Smooth muscle cell (in vitro differentiated cells): ENCODE measurements at regions not wholly inside any gene's neighbourhood (a gene's known extent, or its start where the extent isn't known, plus 50 kb on each side); places are given as distances from the start of the nearest gene placed in this dataset.

Source experiments
- DNase-seq: peaks from one replicate; lab custom pipeline; 2025; ENCODE audit not compliant: unreplicated experiment; lab: John Stamatoyannopoulos, UW
- H2AFZ ChIP-seq: fragments of 200-600 bp; sonication (generic); 2 replicates; pipeline ENCODE4 v1.6.0; 2016; ENCODE audit warnings: antibody characterized with exemption, low read depth, mild to moderate bottlenecking
- H3F3A ChIP-seq: fragments of 200-600 bp; sonication (generic); 2 replicates; pipeline ENCODE4 v1.6.0; 2017; ENCODE audit warnings: antibody characterized with exemption, low read depth
- H3K27ac ChIP-seq: fragments of 200-600 bp; sonication (generic); 2 replicates; pipeline ENCODE4 v1.5.1; 2016; ENCODE audit warnings: low read depth, mild to moderate bottlenecking
- H3K27me3 ChIP-seq: fragments of 200-600 bp; sonication (generic); 2 replicates; pipeline ENCODE4 v1.6.1; 2016; ENCODE audit warnings: low read depth, mild to moderate bottlenecking
- H3K36me3 ChIP-seq: fragments of 200-600 bp; sonication (generic); 2 replicates; pipeline ENCODE4 v1.5.1; 2016; ENCODE audit warnings: low read depth
- H3K4me1 ChIP-seq: fragments of 200-600 bp; sonication (generic); 2 replicates; pipeline ENCODE4 v1.5.1; 2016; ENCODE audit warnings: low read depth
- H3K4me2 ChIP-seq: fragments of 200-600 bp; sonication (generic); 2 replicates; pipeline ENCODE4 v1.6.0; 2016; ENCODE audit warnings: mild to moderate bottlenecking
- H3K4me3 ChIP-seq: fragments of 200-600 bp; sonication (generic); 2 replicates; pipeline ENCODE4 v1.5.1; 2016; ENCODE audit warnings: mild to moderate bottlenecking
- H3K79me2 ChIP-seq: fragments of 200-600 bp; sonication (generic); 2 replicates; pipeline ENCODE4 v1.6.0; 2016; ENCODE audit warnings: low read depth, mild to moderate bottlenecking
- H3K9ac ChIP-seq: fragments of 200-600 bp; sonication (generic); 2 replicates; pipeline ENCODE4 v1.6.0; 2016; ENCODE audit warnings: low read depth
- H3K9me3 ChIP-seq: fragments of 200-600 bp; sonication (generic); replicated peaks from 2 replicates; pipeline ENCODE4 v1.5.1; 2016; ENCODE audit warnings: low read depth
- H4K20me1 ChIP-seq: fragments of 200-600 bp; sonication (generic); 2 replicates; pipeline ENCODE4 v1.6.0; 2016; ENCODE audit warnings: low read depth
- WGBS: methylation state at CpG from one replicate; pipeline ENCODE4 v1.1.7; 2016; ENCODE audit warnings: low lambda C conversion rate; 5-methylcytosine and 5-hydroxymethylcytosine counted together
- TF ChIP-seq, protein P1 (sequence below): fragments of 200-600 bp; sonication (generic); IDR thresholded peaks from 2 replicates; pipeline ENCODE4 v1.5.1; 2017; ENCODE audit warnings: borderline replicate concordance, mild to moderate bottlenecking, antibody characterized with exemption; ENCODE audit not compliant: insufficient read depth, poor library complexity, severe bottlenecking

DNA sequence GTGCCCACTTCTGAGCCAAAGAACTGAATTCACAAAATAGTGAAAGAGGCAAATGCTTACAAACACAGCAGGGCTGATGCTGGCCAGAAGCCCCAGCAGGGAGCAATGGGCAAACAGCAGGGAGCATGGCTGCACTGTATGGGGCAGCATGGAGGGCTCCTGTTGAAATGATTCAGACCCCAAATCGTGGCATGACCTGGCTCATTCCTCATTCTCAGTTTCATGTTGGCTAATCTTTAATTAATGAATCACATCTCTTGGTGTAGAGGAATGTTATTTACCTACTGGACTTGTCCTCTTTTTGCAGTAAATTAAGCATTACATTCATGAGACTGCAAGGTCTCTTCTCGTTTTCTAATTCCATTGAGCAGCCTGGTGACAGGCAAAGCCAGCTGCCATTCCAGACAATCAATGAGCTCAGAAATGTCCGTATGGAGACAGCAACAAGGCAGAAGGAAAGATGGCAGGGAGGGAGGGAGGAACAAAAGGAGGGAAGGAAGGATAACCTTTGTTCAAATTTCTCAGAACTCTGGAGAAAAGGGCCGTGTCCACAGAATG is 84.9 kb upstream of the ST8SIA3 start:
- Histone ChIP-seq H3K4me2 (no peak overlapping the region), H3K9ac (no peak overlapping the region), H3K36me3 (no peaks in the 10 kb centered on the region), H3K27me3 (no peaks in the 10 kb centered on the region), H3K27ac (no peak overlapping the region), H3K79me2 (no peaks in the 10 kb centered on the region), H4K20me1 (no peaks in the 10 kb centered on the region), H3K4me1 (peaks cover 3% of the 10 kb centered on the region), H3F3A (no peaks in the 10 kb centered on the region), H3K9me3 (no peaks in the 10 kb centered on the region), H2AFZ (no peak overlapping the region), H3K4me3 (no peak overlapping the region)
- TF ChIP-seq, protein P1, sequence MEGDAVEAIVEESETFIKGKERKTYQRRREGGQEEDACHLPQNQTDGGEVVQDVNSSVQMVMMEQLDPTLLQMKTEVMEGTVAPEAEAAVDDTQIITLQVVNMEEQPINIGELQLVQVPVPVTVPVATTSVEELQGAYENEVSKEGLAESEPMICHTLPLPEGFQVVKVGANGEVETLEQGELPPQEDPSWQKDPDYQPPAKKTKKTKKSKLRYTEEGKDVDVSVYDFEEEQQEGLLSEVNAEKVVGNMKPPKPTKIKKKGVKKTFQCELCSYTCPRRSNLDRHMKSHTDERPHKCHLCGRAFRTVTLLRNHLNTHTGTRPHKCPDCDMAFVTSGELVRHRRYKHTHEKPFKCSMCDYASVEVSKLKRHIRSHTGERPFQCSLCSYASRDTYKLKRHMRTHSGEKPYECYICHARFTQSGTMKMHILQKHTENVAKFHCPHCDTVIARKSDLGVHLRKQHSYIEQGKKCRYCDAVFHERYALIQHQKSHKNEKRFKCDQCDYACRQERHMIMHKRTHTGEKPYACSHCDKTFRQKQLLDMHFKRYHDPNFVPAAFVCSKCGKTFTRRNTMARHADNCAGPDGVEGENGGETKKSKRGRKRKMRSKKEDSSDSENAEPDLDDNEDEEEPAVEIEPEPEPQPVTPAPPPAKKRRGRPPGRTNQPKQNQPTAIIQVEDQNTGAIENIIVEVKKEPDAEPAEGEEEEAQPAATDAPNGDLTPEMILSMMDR: no peak
- no peak for DNase-seq
- WGBS: 61% methylated on average over 4 of the region's 4 CpGs

DNA sequence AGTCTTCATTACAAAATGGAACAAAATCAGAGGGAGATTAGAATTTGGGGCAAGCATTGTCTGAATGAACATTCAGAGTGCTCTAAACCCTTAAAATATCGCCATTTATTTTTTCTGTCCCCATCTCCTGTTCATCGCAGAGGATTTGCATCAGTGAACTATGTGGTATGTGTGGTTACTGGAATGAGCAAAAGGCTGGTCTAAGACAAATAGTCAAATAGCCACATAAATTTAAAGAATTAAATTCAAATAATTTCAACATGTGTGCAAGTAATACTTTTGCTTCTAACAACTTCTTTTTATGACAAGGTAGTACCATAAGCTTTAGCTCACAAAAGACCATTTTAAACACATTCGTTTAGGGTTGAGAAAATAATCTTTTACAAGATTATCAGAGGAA is 82.6 kb upstream of the ST8SIA3 start:
- Histone ChIP-seq H3K79me2 (no peaks in the 10 kb centered on the region), H3K9ac (no peak overlapping the region), H3K36me3 (no peaks in the 10 kb centered on the region), H3K4me2 (no peak overlapping the region), H3K4me3 (no peak overlapping the region), H3K27me3 (no peaks in the 10 kb centered on the region), H3K4me1 (peaks cover 3% of the 10 kb centered on the region), H4K20me1 (no peaks in the 10 kb centered on the region), H3F3A (no peaks in the 10 kb centered on the region), H3K27ac (no peak overlapping the region), H2AFZ (no peak overlapping the region), H3K9me3 (no peaks in the 10 kb centered on the region)
- no peak for DNase-seq
- TF ChIP-seq, protein P1: no peak
- WGBS: 84% methylated on average over 3 of the region's 3 CpGs

DNA sequence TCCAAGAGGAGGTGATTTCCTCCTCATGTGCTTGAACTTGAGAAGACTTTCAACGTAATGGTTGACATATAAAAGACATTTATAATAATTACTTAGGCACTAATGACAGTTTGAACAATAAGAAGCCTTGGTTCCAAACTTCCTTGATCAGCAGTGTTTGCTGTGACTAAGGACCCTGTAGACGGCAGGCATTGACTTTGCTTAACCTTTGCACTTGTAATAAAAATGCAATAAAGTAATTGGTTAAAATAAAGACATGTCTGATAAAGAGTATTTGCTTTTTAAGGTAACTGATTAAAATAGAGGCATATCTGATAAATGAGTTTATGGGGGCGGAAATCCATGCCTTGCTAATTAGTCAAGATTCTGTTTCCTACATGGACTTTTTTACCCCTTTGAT is 82.2 kb upstream of the ST8SIA3 start:
- H3K79me2 ChIP-seq: no peaks in the 10 kb centered on the region
- H3K4me3 ChIP-seq: no peak overlapping the region
- no peak overlapping the region for H3K9ac ChIP-seq
- no peak overlapping the region for H3K4me2 ChIP-seq
- no peaks in the 10 kb centered on the region for H3K27me3 ChIP-seq
- no peak for DNase-seq
- no peaks in the 10 kb centered on the region for H3F3A ChIP-seq
- H3K4me1 ChIP-seq: peaks cover 3% of the 10 kb centered on the region
- H3K27ac ChIP-seq: no peak overlapping the region
- H3K9me3 ChIP-seq: no peaks in the 10 kb centered on the region
- TF ChIP-seq, protein P1: no peak
- H2AFZ ChIP-seq: no peak overlapping the region
- WGBS: 88% methylated on average over 3 of the region's 3 CpGs
- H4K20me1 ChIP-seq: no peaks in the 10 kb centered on the region
- no peaks in the 10 kb centered on the region for H3K36me3 ChIP-seq

DNA sequence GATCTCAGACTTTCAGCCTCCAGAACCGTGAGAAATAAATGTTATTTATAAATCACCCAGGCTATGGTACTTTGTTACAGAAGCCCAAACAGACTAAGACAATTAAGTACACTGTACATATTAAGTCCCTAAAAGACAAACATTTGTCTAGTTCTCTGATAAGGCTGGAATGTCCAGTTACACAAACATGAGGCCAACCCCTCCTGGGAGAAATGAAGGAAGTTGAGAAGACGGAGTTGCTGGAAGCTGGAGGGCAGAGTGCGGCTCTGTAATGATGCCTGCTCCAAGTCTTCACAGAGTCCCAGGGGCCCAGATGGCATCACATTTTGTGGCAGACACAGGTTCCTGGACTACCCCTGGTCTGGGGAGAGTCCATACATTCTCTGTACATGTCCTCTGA is 79.2 kb upstream of the ST8SIA3 start:
- 49% methylated on average over 3 of the region's 3 CpGs for WGBS
- H3K9ac ChIP-seq: no peak overlapping the region
- no peaks in the 10 kb centered on the region for H3K9me3 ChIP-seq
- H3K27me3 ChIP-seq: no peaks in the 10 kb centered on the region
- H3K4me1 ChIP-seq: peaks cover 13% of the 10 kb centered on the region
- no peak overlapping the region for H3K4me2 ChIP-seq
- TF ChIP-seq, protein P1: no peak
- no peak overlapping the region for H2AFZ ChIP-seq
- no peak overlapping the region for H3K27ac ChIP-seq
- no peak for DNase-seq
- no peaks in the 10 kb centered on the region for H3K79me2 ChIP-seq
- H3F3A ChIP-seq: no peaks in the 10 kb centered on the region
- no peaks in the 10 kb centered on the region for H3K36me3 ChIP-seq
- H4K20me1 ChIP-seq: no peaks in the 10 kb centered on the region
- H3K4me3 ChIP-seq: no peak overlapping the region
